ENCODE measurements at regions not wholly inside any gene's neighbourhood (a gene's known extent, or its start where the extent isn't known, plus 50 kb on each side); places are given as distances from the start of the nearest gene placed in this dataset.

DNA sequence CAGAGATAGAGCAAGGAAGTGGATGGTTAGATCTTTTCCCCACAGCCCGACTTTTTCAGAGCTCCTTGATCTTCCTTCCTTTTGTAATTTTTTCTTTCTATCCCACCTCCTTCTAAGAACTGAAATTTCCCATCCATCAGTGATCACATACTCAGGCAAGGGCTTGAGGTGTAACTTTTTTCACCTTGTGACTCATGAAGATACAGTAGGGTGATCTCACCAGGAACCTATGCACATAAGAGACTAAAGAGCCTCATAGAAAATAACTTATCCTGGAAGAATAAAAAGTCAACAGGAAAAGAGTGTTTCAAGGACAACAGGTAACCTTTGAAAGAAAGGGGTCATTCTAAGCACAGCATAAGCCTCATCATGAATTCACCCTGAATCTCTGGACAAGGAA is 131.2 kb upstream of the HCCS start:
- H3K36me3 ChIP-seq, result no peaks in the 10 kb centered on the region
- no peak for TF ChIP-seq CTCF (IDR thresholded peaks at IDR 0.05)
- no peak for DNase-seq
- no peak for ATAC-seq
- intact Hi-C loops (cut with DNase I), result no loop called here
- no peaks in the 10 kb centered on the region for H3K27me3 ChIP-seq
- H3K4me3 ChIP-seq, result no peak overlapping the region
- H3K9me3 ChIP-seq, result no peaks in the 10 kb centered on the region
- H3K4me1 ChIP-seq, result no peaks in the 10 kb centered on the region
- H3K27ac ChIP-seq, result no peak overlapping the region

GRCh38 chrX:10981506-10981905 is 129.6 kb upstream of the HCCS start:
- H3K4me1 ChIP-seq, result no peaks in the 10 kb centered on the region
- no peak overlapping the region for H3K27ac ChIP-seq
- no peaks in the 10 kb centered on the region for H3K36me3 ChIP-seq
- ATAC-seq, result no peak
- no peak for TF ChIP-seq CTCF (IDR thresholded peaks at IDR 0.05)
- H3K9me3 ChIP-seq, result no peaks in the 10 kb centered on the region
- H3K4me3 ChIP-seq, result no peak overlapping the region
- intact Hi-C loops (cut with DNase I), result no loop called here
- no peaks in the 10 kb centered on the region for H3K27me3 ChIP-seq
- DNase-seq, result no peak

- intact Hi-C loops (cut with DNase I), result no loop called here
- H3K9me3 ChIP-seq, result no peaks in the 10 kb centered on the region
- ATAC-seq (no peak), DNase-seq (no peak)
- no peaks in the 10 kb centered on the region for H3K27me3 ChIP-seq
- H3K27ac ChIP-seq, result no peak overlapping the region
- no peak for TF ChIP-seq CTCF (IDR thresholded peaks at IDR 0.05)
- H3K4me1 ChIP-seq, result no peaks in the 10 kb centered on the region
- no peak overlapping the region for H3K4me3 ChIP-seq
- H3K36me3 ChIP-seq, result no peaks in the 10 kb centered on the region
These were observed 127.6 kb upstream of the HCCS start for GRCh38 chrX:10983526-10983925.

DNA sequence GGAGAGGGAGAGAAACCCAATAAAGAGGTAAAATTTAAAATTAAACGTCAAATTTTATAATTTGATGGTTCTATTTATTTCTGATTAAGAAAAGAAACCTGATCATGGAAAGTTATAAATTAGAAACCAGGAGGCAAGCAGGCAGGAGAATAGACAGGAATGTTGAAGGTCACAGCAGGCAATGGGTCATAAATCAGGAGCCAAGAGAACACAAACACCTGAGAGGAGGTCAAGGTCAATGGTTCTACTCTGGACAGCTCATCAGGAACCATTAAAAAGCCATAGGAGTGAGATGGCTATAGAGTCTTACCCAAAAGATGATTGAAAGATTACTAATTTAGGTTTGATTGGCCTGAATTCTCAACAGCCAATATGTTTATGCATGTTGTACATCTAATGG is 126.9 kb upstream of the HCCS start:
- Histone ChIP-seq H3K4me3 (no peak overlapping the region), H3K27me3 (no peaks in the 10 kb centered on the region), H3K4me1 (no peaks in the 10 kb centered on the region), H3K9me3 (no peaks in the 10 kb centered on the region), H3K36me3 (no peaks in the 10 kb centered on the region), H3K27ac (no peak overlapping the region)
- intact Hi-C loops (cut with DNase I), result no loop called here
- TF ChIP-seq CTCF (IDR thresholded peaks at IDR 0.05), result no peak
- ATAC-seq (no peak), DNase-seq (no peak)

GRCh38 chrX:10986616-10987015 is 124.5 kb upstream of the HCCS start:
- no peak for DNase-seq
- no peak for TF ChIP-seq CTCF (IDR thresholded peaks at IDR 0.05)
- no peaks in the 10 kb centered on the region for H3K4me1 ChIP-seq
- no peak overlapping the region for H3K27ac ChIP-seq
- ATAC-seq, result no peak
- H3K36me3 ChIP-seq, result no peaks in the 10 kb centered on the region
- intact Hi-C loops (cut with DNase I), result no loop called here
- H3K9me3 ChIP-seq, result no peaks in the 10 kb centered on the region
- no peaks in the 10 kb centered on the region for H3K27me3 ChIP-seq
- no peak overlapping the region for H3K4me3 ChIP-seq

GRCh38 chrX:10988653-10989052 is 122.5 kb upstream of the HCCS start:
- H3K36me3 ChIP-seq, result no peaks in the 10 kb centered on the region
- ATAC-seq (no peak), DNase-seq (no peak)
- no peaks in the 10 kb centered on the region for H3K9me3 ChIP-seq
- H3K4me3 ChIP-seq, result no peak overlapping the region
- no peak overlapping the region for H3K27ac ChIP-seq
- H3K27me3 ChIP-seq, result no peaks in the 10 kb centered on the region
- intact Hi-C loops (cut with DNase I), result no loop called here
- no peak for TF ChIP-seq CTCF (IDR thresholded peaks at IDR 0.05)
- no peaks in the 10 kb centered on the region for H3K4me1 ChIP-seq
